Hematopoietic multipotent progenitor cell treated with erythropoietin and hydrocortisone succinate and interleukin-3 and kit ligand, for 17 days (in vitro differentiated cells): ENCODE measurements at regions not wholly inside any gene's neighbourhood (a gene's known extent, or its start where the extent isn't known, plus 50 kb on each side); places are given as distances from the start of the nearest gene placed in this dataset.
"Not testable (repeated sequence)": the region's sequence is repeated elsewhere in the genome, so short reads cannot be mapped to it uniquely, and the experiment has no call there.

ENCODE experiments used
- DNase-seq: peaks from one replicate; pipeline ENCODE4 v3.0.0-alpha.2; 2015; ENCODE audit warnings: low spot score

DNA sequence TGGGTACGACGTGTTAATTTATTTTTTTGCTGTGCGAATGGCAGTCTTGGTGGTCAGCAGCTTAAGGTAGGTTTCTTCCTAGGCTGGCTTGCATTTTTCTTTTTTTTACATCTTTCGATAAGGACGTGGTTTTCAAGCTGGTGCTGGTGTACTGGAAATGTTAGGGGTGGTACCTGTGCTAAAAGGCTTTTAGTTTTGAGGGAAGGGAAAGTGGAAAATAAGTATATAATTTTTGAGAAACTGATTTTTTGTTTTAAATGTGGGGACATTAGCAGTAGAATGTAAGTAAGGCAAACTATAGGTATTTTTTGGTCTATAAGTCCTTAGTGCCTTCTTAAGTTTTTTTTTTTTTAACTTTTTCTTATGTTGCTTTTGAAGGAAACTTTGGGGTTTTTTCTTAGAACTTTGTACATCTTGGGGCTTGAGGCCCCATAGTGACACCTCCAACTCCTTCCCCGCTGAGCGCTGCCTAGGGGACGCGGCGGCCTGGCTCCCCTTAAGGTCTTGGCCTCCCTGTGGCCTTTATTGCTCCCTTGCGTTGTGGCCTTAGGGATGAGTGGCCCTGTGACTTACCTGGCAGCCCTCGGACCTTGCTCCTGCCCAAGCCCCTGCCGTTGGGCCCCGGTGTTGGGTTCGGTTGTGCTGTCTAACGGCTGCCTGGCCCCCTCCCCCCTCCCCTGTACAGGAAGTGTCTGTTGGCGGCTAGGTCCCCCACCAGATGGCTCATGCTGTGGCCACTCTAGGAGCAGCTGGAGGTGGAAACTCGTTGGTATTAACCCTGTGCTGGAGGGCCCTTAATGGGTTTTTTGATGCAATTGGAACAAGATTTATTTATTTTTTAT, 88.0 kb upstream of the RPRML start:
- DNase-seq: peak; percentile 58

DNA sequence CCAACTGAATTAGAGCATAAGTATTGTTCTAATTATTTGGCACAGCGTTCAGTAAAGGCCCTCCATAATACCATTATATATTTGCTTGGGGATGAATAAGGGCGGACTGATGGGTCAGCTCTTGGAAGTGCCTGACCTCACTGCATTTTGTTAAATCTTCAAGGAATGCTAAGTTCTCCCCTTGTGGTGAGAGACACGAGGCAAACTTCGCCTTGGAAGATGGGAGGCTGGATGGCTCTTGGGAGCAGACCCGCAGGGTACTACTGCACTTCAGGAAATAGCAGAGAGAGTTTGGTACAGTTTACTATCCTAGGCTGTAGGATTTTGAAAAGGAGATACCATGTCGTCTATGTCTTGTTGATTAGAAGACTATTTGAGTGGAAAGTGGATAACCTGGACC, 87.0 kb upstream of the RPRML start:
- DNase-seq: no peak

DNA sequence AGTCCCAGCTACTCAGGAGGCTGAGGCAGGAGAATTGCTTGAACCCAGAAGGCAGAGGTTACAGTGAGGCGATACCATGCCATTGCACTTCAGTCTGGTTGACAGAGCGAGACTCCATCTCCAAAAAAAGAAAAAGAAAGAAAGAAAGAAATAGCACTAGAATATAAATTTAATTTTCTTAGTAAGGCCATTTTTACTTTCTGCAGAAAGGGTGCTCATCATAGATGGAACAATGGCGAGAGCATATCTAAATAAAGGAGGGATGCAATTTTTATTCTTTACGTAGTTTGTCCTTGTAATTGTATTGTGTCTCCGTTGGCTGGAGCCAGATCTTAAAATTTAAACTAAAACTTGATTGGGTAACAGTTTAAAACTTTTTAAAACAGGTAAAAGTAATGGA, 85.6 kb upstream of the RPRML start:
- DNase-seq: no peak

DNA sequence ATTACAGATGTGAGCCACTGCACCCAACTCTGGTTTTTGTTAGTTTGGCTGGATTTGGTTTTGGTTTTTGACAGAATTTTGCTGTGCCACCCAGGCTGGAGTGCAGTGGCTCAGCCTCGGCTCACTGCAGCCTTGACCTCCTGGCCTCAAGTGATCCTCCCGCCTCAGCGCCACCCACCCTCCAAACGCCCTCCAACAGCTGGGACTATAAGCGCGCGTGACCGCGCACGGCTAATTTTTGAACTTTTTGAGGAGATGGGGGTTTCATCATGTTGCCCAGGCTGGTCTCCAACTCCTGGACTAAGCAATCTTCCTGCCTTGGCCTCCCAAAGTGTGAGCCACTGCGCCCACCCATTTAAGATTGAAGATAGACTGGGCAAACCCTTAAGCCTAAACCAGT, 84.4 kb upstream of the RPRML start:
- no peak for DNase-seq

GRCh38 chr17:47062851-47063250, 83.8 kb upstream of the RPRML start:
- DNase-seq: not testable (repeated sequence)

DNA sequence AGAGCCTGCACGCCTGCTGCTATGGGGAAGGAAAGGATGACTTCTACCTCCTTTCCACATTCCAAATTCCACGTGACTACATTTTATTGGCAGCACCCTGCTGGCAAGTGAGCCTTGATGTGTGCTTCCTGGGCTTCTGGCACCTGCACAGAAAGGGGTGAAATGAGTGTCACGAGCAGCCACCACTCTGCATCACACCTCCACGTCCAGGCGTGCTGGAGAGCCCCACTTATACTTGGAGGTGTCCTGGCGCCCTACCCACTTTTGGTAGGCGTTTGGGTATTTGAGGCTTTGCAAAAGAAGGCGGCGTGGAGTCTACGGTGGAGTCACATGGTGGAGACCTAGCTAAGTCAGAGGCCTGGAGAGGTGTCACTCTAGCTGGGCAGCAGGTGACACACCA, 81.0 kb upstream of the RPRML start:
- DNase-seq: not testable (repeated sequence)

DNA sequence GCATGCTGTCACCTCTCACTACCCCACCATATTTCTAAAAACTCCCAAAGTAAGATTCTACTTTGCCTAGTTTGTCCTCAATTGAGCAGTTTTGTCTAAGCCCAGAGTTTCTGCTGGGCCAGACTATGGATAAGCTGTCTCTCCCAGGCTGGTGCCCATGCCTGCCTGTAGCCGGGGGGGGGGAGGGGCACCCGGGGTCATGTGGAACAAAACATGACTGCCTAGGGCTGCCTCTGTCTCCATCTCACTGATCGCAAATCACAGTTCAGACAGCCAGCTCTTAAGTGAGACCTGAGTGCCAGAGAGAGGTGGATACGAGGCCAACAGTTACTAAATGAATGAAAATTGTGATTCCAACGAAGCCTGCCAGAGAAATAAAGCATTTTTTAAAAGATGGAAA, 78.8 kb upstream of the RPRML start:
- DNase-seq: no peak

DNA sequence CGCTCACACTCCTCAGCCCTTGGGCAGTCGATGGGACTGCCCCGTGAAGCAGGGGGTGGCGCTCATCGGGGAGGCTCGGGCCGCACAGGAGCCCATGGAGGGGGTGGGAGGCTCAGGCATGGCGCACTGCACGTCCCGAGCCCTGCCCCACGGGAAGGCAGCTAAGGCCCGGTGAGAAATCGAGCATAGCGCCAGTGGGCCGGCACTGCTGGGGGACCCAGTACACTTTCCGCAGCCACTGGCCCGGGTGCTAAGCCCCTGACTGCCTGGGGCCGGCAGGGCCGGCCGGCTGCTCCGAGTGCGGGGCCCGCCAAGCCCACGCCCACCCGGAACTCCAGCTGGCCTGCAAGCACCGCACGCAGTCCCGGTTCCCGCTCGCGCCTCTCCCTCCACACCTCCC, 78.2 kb upstream of the RPRML start:
- DNase-seq: not testable (repeated sequence)

GRCh38 chr17:47056687-47057086, 77.6 kb upstream of the RPRML start:
- DNase-seq: not testable (repeated sequence)
